ENCODE measurements at regions not wholly inside any gene's neighbourhood (a gene's known extent, or its start where the extent isn't known, plus 50 kb on each side); places are given as distances from the start of the nearest gene placed in this dataset.

- H3K27ac ChIP-seq, result no peak overlapping the region
- no peaks in the 10 kb centered on the region for H3K4me1 ChIP-seq
- intact Hi-C loops (cut with DNase I), result no loop called here
- DNase-seq, result no peak
- H3K27me3 ChIP-seq, result no peaks in the 10 kb centered on the region
- H3K36me3 ChIP-seq, result no peaks in the 10 kb centered on the region
- no peak for TF ChIP-seq POLR2AphosphoS5 (IDR thresholded peaks at IDR 0.05)
- TF ChIP-seq CTCF (IDR thresholded peaks at IDR 0.05), result no peak
- no peak for TF ChIP-seq POLR2A (IDR thresholded peaks at IDR 0.05)
- TF ChIP-seq EP300 (IDR thresholded peaks at IDR 0.05), result no peak
- H3K9me3 ChIP-seq, result no peaks in the 10 kb centered on the region
- WGBS, 2 donors, result 86 to 92% methylated on average over 8 of the region's 8 CpGs
- no peak overlapping the region for H3K4me3 ChIP-seq
Measured at GRCh38 chr20:11080781-11081377, 407.1 kb upstream of the JAG1 start.

DNA sequence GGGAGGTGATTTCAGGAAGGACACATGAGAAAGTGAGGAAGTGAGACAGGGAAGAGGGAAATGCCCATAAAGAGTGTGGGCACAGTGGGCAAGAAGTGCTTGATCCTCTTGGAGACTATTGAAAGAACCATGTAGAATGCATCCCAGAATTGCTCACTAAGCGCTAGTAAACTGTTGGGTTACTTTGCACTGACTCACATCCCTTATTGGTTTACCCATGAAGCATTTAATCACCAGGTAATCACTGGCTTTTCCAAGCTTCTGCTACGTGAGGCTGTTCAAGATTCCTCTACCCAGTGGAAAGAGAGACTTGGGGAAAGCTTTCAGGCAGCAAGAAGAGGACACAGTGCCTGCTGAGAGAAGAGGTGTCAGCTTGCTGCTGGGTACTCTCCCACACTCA is 410.0 kb upstream of the JAG1 start:
- no peaks in the 10 kb centered on the region for H3K9me3 ChIP-seq
- no peaks in the 10 kb centered on the region for H3K36me3 ChIP-seq
- WGBS, 2 donors, result 71 to 93% methylated on average over 2 of the region's 2 CpGs

DNA sequence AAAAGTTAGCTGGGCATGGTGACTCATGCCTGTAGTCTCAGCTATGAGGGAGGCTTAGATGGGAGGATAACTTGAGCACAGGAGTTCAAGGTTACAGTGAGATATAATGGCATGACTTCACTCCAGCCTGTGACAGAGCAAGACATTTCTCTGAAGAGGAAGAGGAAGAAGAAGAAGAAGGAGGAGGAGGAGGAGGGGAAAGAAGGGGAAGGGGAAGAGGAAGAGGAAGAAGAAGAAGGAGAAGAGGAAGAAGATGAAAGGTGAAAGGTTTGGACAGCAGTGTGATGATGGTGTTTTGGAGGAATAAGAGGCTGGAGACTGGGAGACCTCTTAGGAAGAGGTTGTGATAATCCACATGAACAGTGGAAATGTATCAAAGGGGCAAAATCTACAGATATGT is 410.7 kb upstream of the JAG1 start:
- Histone ChIP-seq H3K27ac (no peak overlapping the region), H3K36me3 (no peaks in the 10 kb centered on the region), H3K4me3 (no peak overlapping the region), H3K9me3 (no peaks in the 10 kb centered on the region), H3K27me3 (no peaks in the 10 kb centered on the region), H3K4me1 (no peaks in the 10 kb centered on the region)
- DNase-seq, result no peak
- intact Hi-C loops (cut with DNase I), result no loop called here
- TF ChIP-seq POLR2AphosphoS5 (IDR thresholded peaks at IDR 0.05), result no peak
- TF ChIP-seq POLR2A (IDR thresholded peaks at IDR 0.05), result no peak
- no peak for TF ChIP-seq CTCF (IDR thresholded peaks at IDR 0.05)
- no peak for TF ChIP-seq EP300 (IDR thresholded peaks at IDR 0.05)

More for the DNA sequence above, 410.0 kb upstream of the JAG1 start:
- intact Hi-C loops (cut with DNase I), result no loop called here
- TF ChIP-seq CTCF (IDR thresholded peaks at IDR 0.05), result no peak
- TF ChIP-seq POLR2A (IDR thresholded peaks at IDR 0.05), result no peak
- no peak for TF ChIP-seq POLR2AphosphoS5 (IDR thresholded peaks at IDR 0.05)
- no peak for TF ChIP-seq EP300 (IDR thresholded peaks at IDR 0.05)
- Histone ChIP-seq H3K27ac (no peak overlapping the region), H3K4me1 (no peaks in the 10 kb centered on the region), H3K4me3 (no peak overlapping the region), H3K27me3 (no peaks in the 10 kb centered on the region)
- no peak for DNase-seq

- Histone ChIP-seq H3K4me1 (no peaks in the 10 kb centered on the region), H3K4me3 (no peak overlapping the region), H3K36me3 (no peaks in the 10 kb centered on the region), H3K27me3 (no peaks in the 10 kb centered on the region), H3K9me3 (no peaks in the 10 kb centered on the region), H3K27ac (no peak overlapping the region)
- no peak for DNase-seq
- 84 to 95% methylated on average over 5 of the region's 5 CpGs for WGBS, 2 donors
- no peak for TF ChIP-seq EP300 (IDR thresholded peaks at IDR 0.05)
- TF ChIP-seq CTCF (IDR thresholded peaks at IDR 0.05), result no peak
- intact Hi-C loops (cut with DNase I), result no loop called here
Measured at GRCh38 chr20:11086970-11087369, 413.2 kb upstream of the JAG1 start.

DNA sequence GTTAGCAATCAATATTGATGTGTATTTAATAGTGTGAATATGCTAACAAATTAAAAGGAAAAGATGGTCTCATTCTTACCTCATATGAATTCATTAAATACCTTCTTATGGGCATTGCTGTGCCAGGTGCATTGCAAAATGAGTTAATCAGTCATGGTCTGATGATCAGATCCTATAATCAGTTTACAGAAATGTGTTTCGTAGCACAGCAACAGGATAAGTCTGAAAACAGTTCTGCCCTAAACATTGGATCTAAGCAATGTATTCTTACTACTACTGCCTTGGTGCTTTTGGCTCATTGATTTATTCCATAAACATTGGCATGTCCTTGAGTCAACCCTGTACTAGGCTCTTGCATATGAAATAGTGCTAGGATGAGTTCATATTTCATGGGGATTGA is 417.0 kb upstream of the JAG1 start:
- intact Hi-C loops (cut with DNase I), result no loop called here
- H3K4me1 ChIP-seq, result no peaks in the 10 kb centered on the region
- H3K4me3 ChIP-seq, result no peak overlapping the region
- H3K36me3 ChIP-seq, result no peaks in the 10 kb centered on the region
- no peak for TF ChIP-seq POLR2AphosphoS5 (IDR thresholded peaks at IDR 0.05)
- no peak for TF ChIP-seq EP300 (IDR thresholded peaks at IDR 0.05)
- TF ChIP-seq CTCF (IDR thresholded peaks at IDR 0.05), result no peak
- TF ChIP-seq POLR2A (IDR thresholded peaks at IDR 0.05), result no peak
- no peak for DNase-seq
- H3K27ac ChIP-seq, result no peak overlapping the region
- no peaks in the 10 kb centered on the region for H3K9me3 ChIP-seq
- 83 to 90% methylated on average over 1 of the region's 1 CpG for WGBS, 2 donors
- H3K27me3 ChIP-seq, result no peaks in the 10 kb centered on the region

Data from sigmoid colon (tissue), 6 donors.